Transverse colon (tissue), 4 donors: ENCODE measurements at regions not wholly inside any gene's neighbourhood (a gene's known extent, or its start where the extent isn't known, plus 50 kb on each side); places are given as distances from the start of the nearest gene placed in this dataset.

ENCODE experiments used
- DNase-seq: peaks from one replicate; pipeline ENCODE4 v3.0.0-alpha.2; 2019
- H3K27ac ChIP-seq, 4 donors: fragments of 200-600 bp; sonication (generic); 2 replicates each; pipeline ENCODE4 v1.5.1; 2016 to 2018; ENCODE audit warnings: inconsistent platforms in 4 of 4
- H3K27me3 ChIP-seq: fragments of 200-600 bp; sonication (generic); 2 replicates; pipeline ENCODE4 v1.5.1; 2017; ENCODE audit warnings: inconsistent platforms
- H3K36me3 ChIP-seq, 4 donors: fragments of 200-600 bp; sonication (generic); 2 replicates each; pipeline ENCODE4 v1.5.1; 2017 to 2019; ENCODE audit warnings: inconsistent platforms in 4 of 4
- H3K4me1 ChIP-seq, 4 donors: fragments of 200-600 bp; sonication (generic); 2 replicates each; pipeline ENCODE4 v1.5.1; 2017 to 2020; ENCODE audit warnings: inconsistent platforms in 4 of 4
- H3K4me3 ChIP-seq, 4 donors: fragments of 200-600 bp; sonication (generic); 1 replicate in 1 of 4; 2 replicates in 3 of 4; pipeline versions ENCODE4 v1.5.1 to v1.6.1; 2017 to 2019; ENCODE audit warnings: inconsistent platforms in 4 of 4
- H3K9me3 ChIP-seq, 2 donors: fragments of 200-600 bp; sonication (generic); 2 replicates each; pipeline ENCODE4 v1.5.1; 2017 to 2019; ENCODE audit warnings: inconsistent platforms in 2 of 2
- EP300 ChIP-seq: sonication (generic); formaldehyde crosslinking; IDR thresholded peaks from one replicate; pipeline ENCODE4 v1.6.1; 2017; ENCODE audit warnings: antibody characterized with exemption, low read depth
- POLR2A ChIP-seq: fragments of 450-650 bp; IDR thresholded peaks from one replicate; pipeline ENCODE4 v1.6.1; 2016; ENCODE audit warnings: antibody characterized with exemption, mild to moderate bottlenecking, moderate library complexity
- POLR2AphosphoS5 ChIP-seq, 3 donors: sonication (generic); formaldehyde crosslinking; IDR thresholded peaks; one replicate each; pipeline ENCODE4 v1.6.1; 2016; ENCODE audit warnings: antibody characterized with exemption in 3 of 3
- WGBS, 2 donors: methylation state at CpG; one replicate each; pipeline ENCODE4 v1.1.5; 2018; ENCODE audit warnings: low coverage in 1 of 2; 5-methylcytosine and 5-hydroxymethylcytosine counted together
- in situ Hi-C, 4 donors: fragments of 200-750 bp; cut with MboI; loops; one replicate each; pipeline versions ENCODE4 v1.15.0 to v1.15.1; 2017; ENCODE audit warnings: low sequenced_read_pairs in 3 of 4, low pct_ligation_motif_present in 1 of 4, low pct_unique_long_range_greater_than_20kb in 1 of 4
- intact Hi-C: fragments of 100-400 bp; cut with DNase I; formaldehyde crosslinking; loops from one replicate; pipeline ENCODE4 v1.15.1; 2023; ENCODE audit warnings: low total_unique reads
- TF ChIP-seq, protein P1 (sequence below), 5 experiments: fragments of 200-600 bp in 3 of 5; fragments of 450-650 bp in 2 of 5; sonication (generic) in 3 of 5; IDR thresholded peaks; 1 replicate in 2 of 5; 2 replicates in 3 of 5; pipeline ENCODE4 v1.5.1; 2016 to 2017; ENCODE audit warnings: antibody characterized with exemption in 5 of 5, inconsistent platforms in 3 of 5, mild to moderate bottlenecking in 2 of 5, moderate library complexity in 1 of 5

GRCh38 chr9:14560194-14560593, 133.0 kb downstream of the ZDHHC21 start:
- 65 to 86% methylated on average over 2 of the region's 2 CpGs for WGBS, 2 donors
- no peaks in the 10 kb centered on the region for H3K9me3 ChIP-seq

GRCh38 chr9:14554886-14555285, 138.3 kb downstream of the ZDHHC21 start:
- in situ Hi-C loops = no loop called here
- DNase-seq = no peak
- Histone ChIP-seq H3K27me3 (no peaks in the 10 kb centered on the region), H3K4me3 (no peak overlapping the region), H3K4me1 (no peaks in the 10 kb centered on the region), H3K27ac (no peak overlapping the region), H3K9me3 (no peaks in the 10 kb centered on the region), H3K36me3 (no peaks in the 10 kb centered on the region)
- WGBS, 2 donors = 88 to 89% methylated on average over 3 to 4 of the region's 4 CpGs
- TF ChIP-seq POLR2A (no peak), POLR2AphosphoS5 (IDR thresholded peaks at IDR 0.05) (no peak), EP300 (no peak)
- TF ChIP-seq, protein P1, sequence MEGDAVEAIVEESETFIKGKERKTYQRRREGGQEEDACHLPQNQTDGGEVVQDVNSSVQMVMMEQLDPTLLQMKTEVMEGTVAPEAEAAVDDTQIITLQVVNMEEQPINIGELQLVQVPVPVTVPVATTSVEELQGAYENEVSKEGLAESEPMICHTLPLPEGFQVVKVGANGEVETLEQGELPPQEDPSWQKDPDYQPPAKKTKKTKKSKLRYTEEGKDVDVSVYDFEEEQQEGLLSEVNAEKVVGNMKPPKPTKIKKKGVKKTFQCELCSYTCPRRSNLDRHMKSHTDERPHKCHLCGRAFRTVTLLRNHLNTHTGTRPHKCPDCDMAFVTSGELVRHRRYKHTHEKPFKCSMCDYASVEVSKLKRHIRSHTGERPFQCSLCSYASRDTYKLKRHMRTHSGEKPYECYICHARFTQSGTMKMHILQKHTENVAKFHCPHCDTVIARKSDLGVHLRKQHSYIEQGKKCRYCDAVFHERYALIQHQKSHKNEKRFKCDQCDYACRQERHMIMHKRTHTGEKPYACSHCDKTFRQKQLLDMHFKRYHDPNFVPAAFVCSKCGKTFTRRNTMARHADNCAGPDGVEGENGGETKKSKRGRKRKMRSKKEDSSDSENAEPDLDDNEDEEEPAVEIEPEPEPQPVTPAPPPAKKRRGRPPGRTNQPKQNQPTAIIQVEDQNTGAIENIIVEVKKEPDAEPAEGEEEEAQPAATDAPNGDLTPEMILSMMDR (IDR thresholded peaks at IDR 0.05) = no peak
- intact Hi-C loops = no loop called here

More at GRCh38 chr9:14560194-14560593, 133.0 kb downstream of the ZDHHC21 start:
- Histone ChIP-seq H3K27ac (no peak overlapping the region), H3K27me3 (no peaks in the 10 kb centered on the region), H3K36me3 (no peaks in the 10 kb centered on the region), H3K4me1 (no peaks in the 10 kb centered on the region), H3K4me3 (no peak overlapping the region)
- no peak for DNase-seq
- in situ Hi-C loops (no loop called here), intact Hi-C loops (no loop called here)
- TF ChIP-seq POLR2A (no peak), EP300 (no peak), POLR2AphosphoS5 (IDR thresholded peaks at IDR 0.05) (no peak)
- TF ChIP-seq, protein P1 (IDR thresholded peaks at IDR 0.05) = no peak

GRCh38 chr9:14547245-14548060, 145.8 kb downstream of the ZDHHC21 start:
- H3K4me1 ChIP-seq = no peaks in the 10 kb centered on the region
- intact Hi-C loops = no loop called here
- H3K36me3 ChIP-seq = no peaks in the 10 kb centered on the region
- no peak overlapping the region for H3K4me3 ChIP-seq
- WGBS, 2 donors = 69 to 80% methylated on average over 4 to 5 of the region's 5 CpGs
- in situ Hi-C loops = no loop called here
- TF ChIP-seq, protein P1 (IDR thresholded peaks at IDR 0.05) = no peak
- TF ChIP-seq POLR2A = no peak
- TF ChIP-seq EP300 = no peak
- TF ChIP-seq POLR2AphosphoS5 (IDR thresholded peaks at IDR 0.05) = no peak
- no peaks in the 10 kb centered on the region for H3K9me3 ChIP-seq
- no peak for DNase-seq
- no peaks in the 10 kb centered on the region for H3K27me3 ChIP-seq
- no peak overlapping the region for H3K27ac ChIP-seq

GRCh38 chr9:14546693-14547092, 146.5 kb downstream of the ZDHHC21 start:
- H3K27me3 ChIP-seq = no peaks in the 10 kb centered on the region
- no peak overlapping the region for H3K4me3 ChIP-seq
- no peak overlapping the region for H3K27ac ChIP-seq
- TF ChIP-seq EP300 = no peak
- no peak for TF ChIP-seq POLR2A
- no peak for TF ChIP-seq POLR2AphosphoS5 (IDR thresholded peaks at IDR 0.05)
- TF ChIP-seq, protein P1 (IDR thresholded peaks at IDR 0.05) = no peak
- no peak for DNase-seq
- no peaks in the 10 kb centered on the region for H3K4me1 ChIP-seq
- no peaks in the 10 kb centered on the region for H3K9me3 ChIP-seq
- WGBS, 2 donors = 86% methylated on average over 4 of the region's 4 CpGs; no CpG with 5 or more reads in 1 of the 2 donors
- no peaks in the 10 kb centered on the region for H3K36me3 ChIP-seq
- in situ Hi-C loops = no loop called here
- intact Hi-C loops = no loop called here
